Neutrophil (primary cell): ENCODE measurements at regions not wholly inside any gene's neighbourhood (a gene's known extent, or its start where the extent isn't known, plus 50 kb on each side); places are given as distances from the start of the nearest gene placed in this dataset.

Source experiments
- H3K27ac ChIP-seq: fragments of 200-600 bp; sonication (generic); 2 replicates; pipeline ENCODE4 v1.5.1; 2016; ENCODE audit warnings: mild to moderate bottlenecking, moderate library complexity
- H3K27me3 ChIP-seq: fragments of 200-600 bp; sonication (generic); 2 replicates; pipeline ENCODE4 v1.6.0; 2016; ENCODE audit warnings: mild to moderate bottlenecking
- H3K36me3 ChIP-seq: fragments of 200-600 bp; sonication (generic); 2 replicates; pipeline ENCODE4 v1.5.1; 2017
- H3K4me1 ChIP-seq, 2 experiments: fragments of 200-600 bp in 1 of 2; sonication (generic) in 1 of 2; 1 replicate in 1 of 2; 2 replicates in 1 of 2; pipeline versions ENCODE4 v1.5.1 to v1.6.1; 2013 to 2016; ENCODE audit warnings: low read depth in 1 of 2, low read length in 1 of 2, mild to moderate bottlenecking in 1 of 2, moderate library complexity in 1 of 2; ENCODE audit not compliant: control insufficient read depth in 1 of 2, insufficient read depth in 1 of 2
- H3K4me3 ChIP-seq, 2 experiments: fragments of 200-600 bp in 1 of 2; sonication (generic) in 1 of 2; 1 replicate in 1 of 2; 2 replicates in 1 of 2; pipeline ENCODE4 v1.5.1; 2013 to 2016; ENCODE audit warnings: low read depth in 1 of 2, low read length in 1 of 2, mild to moderate bottlenecking in 1 of 2, moderate library complexity in 1 of 2
- H3K9me3 ChIP-seq: fragments of 200-600 bp; sonication (generic); 2 replicates; pipeline ENCODE4 v1.5.1; 2016
- CTCF ChIP-seq: fragments of 200-600 bp; sonication (generic); IDR thresholded peaks from 2 replicates; pipeline ENCODE4 v1.5.1; 2016; ENCODE audit warnings: antibody characterized with exemption

GRCh38 chr13:58584610-58585009 is 953.1 kb downstream of the PCDH17 start:
- Histone ChIP-seq H3K4me1 (no peaks in the 10 kb centered on the region), H3K27ac (no peak overlapping the region), H3K4me3 (no peak overlapping the region), H3K27me3 (no peaks in the 10 kb centered on the region), H3K9me3 (no peaks in the 10 kb centered on the region), H3K36me3 (no peaks in the 10 kb centered on the region)
- TF ChIP-seq CTCF = no peak

GRCh38 chr13:58587183-58587582 is 955.6 kb downstream of the PCDH17 start:
- no peaks in the 10 kb centered on the region for H3K27me3 ChIP-seq
- TF ChIP-seq CTCF = no peak
- no peak overlapping the region for H3K27ac ChIP-seq
- H3K9me3 ChIP-seq = no peaks in the 10 kb centered on the region
- no peak overlapping the region for H3K4me3 ChIP-seq
- no peaks in the 10 kb centered on the region for H3K4me1 ChIP-seq
- H3K36me3 ChIP-seq = no peaks in the 10 kb centered on the region

- H3K36me3 ChIP-seq = no peaks in the 10 kb centered on the region
Observed at GRCh38 chr13:58592052-58592451, 960.5 kb downstream of the PCDH17 start.

GRCh38 chr13:58592786-58593185 is 961.2 kb downstream of the PCDH17 start:
- no peaks in the 10 kb centered on the region for H3K36me3 ChIP-seq
- no peak overlapping the region for H3K27ac ChIP-seq
- no peaks in the 10 kb centered on the region for H3K4me1 ChIP-seq
- no peak for TF ChIP-seq CTCF
- H3K9me3 ChIP-seq = no peaks in the 10 kb centered on the region
- no peaks in the 10 kb centered on the region for H3K27me3 ChIP-seq
- no peak overlapping the region for H3K4me3 ChIP-seq

More at GRCh38 chr13:58592052-58592451, 960.5 kb downstream of the PCDH17 start:
- no peak overlapping the region for H3K4me3 ChIP-seq
- no peak overlapping the region for H3K27ac ChIP-seq
- no peak for TF ChIP-seq CTCF
- H3K9me3 ChIP-seq = no peaks in the 10 kb centered on the region
- no peaks in the 10 kb centered on the region for H3K27me3 ChIP-seq
- no peaks in the 10 kb centered on the region for H3K4me1 ChIP-seq

- no peaks in the 10 kb centered on the region for H3K4me1 ChIP-seq
- no peak overlapping the region for H3K27ac ChIP-seq
- no peaks in the 10 kb centered on the region for H3K27me3 ChIP-seq
- no peak overlapping the region for H3K4me3 ChIP-seq
- H3K36me3 ChIP-seq = no peaks in the 10 kb centered on the region
- H3K9me3 ChIP-seq = no peaks in the 10 kb centered on the region
- TF ChIP-seq CTCF = no peak
Observed at GRCh38 chr13:58594747-58595600, 963.4 kb downstream of the PCDH17 start.
